ENCODE measurements at regions not wholly inside any gene's neighbourhood (a gene's known extent, or its start where the extent isn't known, plus 50 kb on each side); places are given as distances from the start of the nearest gene placed in this dataset.

DNA sequence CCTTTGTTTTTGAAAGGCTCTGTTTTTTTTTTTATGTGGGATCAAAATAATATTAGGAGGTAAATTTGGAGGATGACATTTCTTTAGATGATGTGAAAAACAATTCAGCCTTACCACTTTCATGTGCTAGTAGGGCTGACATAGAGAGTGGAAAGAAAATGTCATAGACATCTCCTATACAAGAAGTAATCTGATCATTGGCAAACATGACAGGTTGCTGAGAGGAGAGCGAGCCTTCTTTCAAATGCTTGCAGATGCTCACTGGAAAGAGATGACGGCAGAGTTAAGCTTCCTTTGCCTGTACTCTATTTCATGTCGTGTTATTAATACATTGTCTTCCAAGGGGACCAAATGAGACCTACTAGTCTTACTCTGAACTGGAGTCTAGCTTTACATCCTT is 160.1 kb upstream of the DAP start:
- WGBS, 2 experiments (ENCODE audit: insufficient coverage in 2 of 2) = 89 to 95% methylated on average over 3 of the region's 3 CpGs
- H3K36me3 ChIP-seq (ENCODE audit: control insufficient read depth, insufficient read depth, low read length) = no peaks in the 10 kb centered on the region
- no peak overlapping the region for H3K4me3 ChIP-seq (ENCODE audit: extremely low read depth, insufficient read depth, low read length, poor library complexity, severe bottlenecking)
- no peak overlapping the region for H3K27ac ChIP-seq (ENCODE audit: low read depth, low read length, severe bottlenecking)
- no peaks in the 10 kb centered on the region for H3K9me3 ChIP-seq (ENCODE audit: control insufficient read depth, low read length)
- H3K4me1 ChIP-seq (ENCODE audit: control insufficient read depth, insufficient read depth, low read length, poor library complexity, severe bottlenecking) = no peaks in the 10 kb centered on the region

DNA sequence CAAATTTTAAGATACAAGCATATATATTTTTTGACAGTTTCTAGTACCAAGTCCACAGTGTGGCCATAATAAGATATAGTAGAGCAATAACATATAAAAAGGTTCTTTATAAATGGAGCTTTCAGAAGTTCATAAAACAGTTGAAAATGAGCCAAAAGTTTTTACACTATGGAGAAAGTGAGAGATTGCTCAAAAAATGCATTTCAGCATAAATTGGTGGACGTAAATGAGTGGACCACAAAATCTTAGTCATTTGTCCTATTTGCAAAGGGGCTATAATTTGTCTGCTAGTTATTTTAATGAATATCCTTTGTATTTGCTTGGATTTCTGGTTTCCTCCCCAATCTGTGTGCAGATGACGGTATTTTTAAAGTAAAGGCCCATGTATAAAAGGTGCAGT is 159.4 kb upstream of the DAP start:
- H3K36me3 ChIP-seq (ENCODE audit: control insufficient read depth, insufficient read depth, low read length) = no peaks in the 10 kb centered on the region
- no peak overlapping the region for H3K27ac ChIP-seq (ENCODE audit: low read depth, low read length, severe bottlenecking)
- H3K9me3 ChIP-seq (ENCODE audit: control insufficient read depth, low read length) = no peaks in the 10 kb centered on the region
- H3K4me3 ChIP-seq (ENCODE audit: extremely low read depth, insufficient read depth, low read length, poor library complexity, severe bottlenecking) = no peak overlapping the region
- no peaks in the 10 kb centered on the region for H3K4me1 ChIP-seq (ENCODE audit: control insufficient read depth, insufficient read depth, low read length, poor library complexity, severe bottlenecking)
- WGBS, 2 experiments (ENCODE audit: insufficient coverage in 2 of 2) = 67% methylated on average over 1 of the region's 2 CpGs; no CpG with 5 or more reads in 1 of the 2 experiments

DNA sequence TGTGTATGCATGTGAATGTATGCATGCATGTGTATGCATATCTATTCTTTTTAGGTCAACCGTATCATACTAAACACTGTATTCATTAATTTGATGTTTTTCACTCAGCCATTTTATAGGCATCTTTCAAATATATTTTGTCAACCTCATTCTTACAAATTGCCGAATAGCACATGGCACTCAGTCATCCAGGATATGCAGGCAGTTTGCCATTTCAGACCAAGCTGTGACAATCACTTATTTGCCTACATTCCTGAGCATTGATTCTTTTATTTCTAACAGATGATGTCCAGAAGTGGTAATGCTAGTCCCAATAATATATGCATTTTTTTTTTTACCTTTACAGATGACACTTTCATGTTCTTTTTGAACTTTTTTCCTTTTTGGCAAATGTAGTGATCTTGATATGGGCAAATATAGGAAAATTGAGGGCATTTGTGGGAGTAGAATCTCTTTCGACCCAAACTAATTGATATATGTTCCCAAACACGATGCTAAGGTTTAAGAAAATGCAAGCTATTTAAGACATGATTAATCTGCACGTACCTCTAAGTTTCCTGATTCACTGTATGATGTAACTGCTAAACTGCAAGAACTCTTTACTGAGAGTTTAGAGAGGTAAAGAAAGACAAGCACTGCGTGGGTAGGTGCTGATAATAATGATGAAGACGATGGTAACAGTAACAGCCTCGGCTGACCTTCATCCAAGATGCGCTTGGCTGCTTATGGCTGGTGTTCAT is 153.9 kb upstream of the DAP start:
- H3K4me3 ChIP-seq (ENCODE audit: extremely low read depth, insufficient read depth, low read length, poor library complexity, severe bottlenecking) = no peak overlapping the region
- H3K27ac ChIP-seq (ENCODE audit: low read depth, low read length, severe bottlenecking) = no peak overlapping the region
- H3K36me3 ChIP-seq (ENCODE audit: control insufficient read depth, insufficient read depth, low read length) = no peaks in the 10 kb centered on the region
- no peaks in the 10 kb centered on the region for H3K9me3 ChIP-seq (ENCODE audit: control insufficient read depth, low read length)
- H3K4me1 ChIP-seq (ENCODE audit: control insufficient read depth, insufficient read depth, low read length, poor library complexity, severe bottlenecking) = no peaks in the 10 kb centered on the region
- WGBS, 2 experiments (ENCODE audit: insufficient coverage in 2 of 2) = 80 to 82% methylated on average over 8 to 9 of the region's 9 CpGs

DNA sequence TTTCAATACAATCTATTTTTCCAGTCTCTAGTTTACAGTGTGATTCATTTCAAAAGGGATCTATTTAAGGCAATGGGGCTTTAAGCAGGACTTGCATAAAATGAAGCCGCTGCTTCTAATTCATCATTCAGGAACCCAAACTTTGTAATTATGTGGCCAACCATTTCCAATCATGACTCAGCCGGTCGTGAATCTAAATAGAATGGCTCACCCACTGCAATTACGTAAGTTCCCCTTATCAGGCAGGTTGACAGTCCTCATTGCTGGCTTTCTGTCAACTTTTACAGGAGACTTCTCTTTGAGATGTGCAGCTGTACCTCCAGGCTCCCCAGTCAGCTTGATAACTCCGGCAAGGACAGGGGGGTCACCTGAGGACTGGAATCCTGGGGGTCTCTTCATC is 152.8 kb upstream of the DAP start:
- H3K27ac ChIP-seq (ENCODE audit: low read depth, low read length, severe bottlenecking) = no peak overlapping the region
- H3K36me3 ChIP-seq (ENCODE audit: control insufficient read depth, insufficient read depth, low read length) = no peaks in the 10 kb centered on the region
- no peaks in the 10 kb centered on the region for H3K4me1 ChIP-seq (ENCODE audit: control insufficient read depth, insufficient read depth, low read length, poor library complexity, severe bottlenecking)
- WGBS, 2 experiments (ENCODE audit: insufficient coverage in 2 of 2) = 67 to 69% methylated on average over 4 to 5 of the region's 5 CpGs
- no peak overlapping the region for H3K4me3 ChIP-seq (ENCODE audit: extremely low read depth, insufficient read depth, low read length, poor library complexity, severe bottlenecking)
- H3K9me3 ChIP-seq (ENCODE audit: control insufficient read depth, low read length) = no peaks in the 10 kb centered on the region

DNA sequence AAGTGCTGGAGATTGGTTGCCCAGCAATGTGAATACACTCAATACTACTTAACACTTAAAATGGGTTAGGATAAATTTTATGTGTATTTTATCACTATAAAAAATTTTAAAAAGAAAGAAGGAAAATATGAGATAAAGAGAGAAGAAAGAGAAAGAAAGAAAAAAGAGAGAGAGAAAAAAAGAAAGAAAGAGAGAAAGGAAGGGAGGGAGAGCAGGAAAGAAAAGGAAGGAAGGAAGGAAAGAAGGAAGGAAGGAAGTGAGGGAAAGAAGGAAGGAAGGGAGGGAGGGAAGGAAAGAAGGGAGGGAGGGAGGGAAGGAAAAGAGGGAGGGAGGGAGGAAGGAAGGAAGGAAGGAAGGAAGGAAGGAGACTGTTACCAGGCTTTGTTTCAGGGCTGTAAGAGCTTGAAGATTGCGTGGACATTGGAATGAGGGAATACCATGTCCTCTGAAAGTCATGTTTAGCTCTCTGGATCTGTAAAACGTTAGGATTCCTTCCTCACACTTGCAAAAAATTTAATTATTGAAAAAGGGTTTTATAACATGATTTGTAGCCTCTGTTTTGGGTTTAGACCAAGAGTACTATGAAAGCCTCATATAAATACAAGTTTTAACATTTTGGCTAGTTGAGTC is 152.3 kb upstream of the DAP start:
- 80 to 100% methylated on average over 1 to 2 of the region's 2 CpGs for WGBS, 2 experiments (ENCODE audit: insufficient coverage in 2 of 2)
- Histone ChIP-seq H3K9me3 (ENCODE audit: control insufficient read depth, low read length) (no peaks in the 10 kb centered on the region), H3K4me3 (ENCODE audit: extremely low read depth, insufficient read depth, low read length, poor library complexity, severe bottlenecking) (no peak overlapping the region), H3K36me3 (ENCODE audit: control insufficient read depth, insufficient read depth, low read length) (no peaks in the 10 kb centered on the region), H3K4me1 (ENCODE audit: control insufficient read depth, insufficient read depth, low read length, poor library complexity, severe bottlenecking) (no peaks in the 10 kb centered on the region), H3K27ac (ENCODE audit: low read depth, low read length, severe bottlenecking) (no peak overlapping the region)

DNA sequence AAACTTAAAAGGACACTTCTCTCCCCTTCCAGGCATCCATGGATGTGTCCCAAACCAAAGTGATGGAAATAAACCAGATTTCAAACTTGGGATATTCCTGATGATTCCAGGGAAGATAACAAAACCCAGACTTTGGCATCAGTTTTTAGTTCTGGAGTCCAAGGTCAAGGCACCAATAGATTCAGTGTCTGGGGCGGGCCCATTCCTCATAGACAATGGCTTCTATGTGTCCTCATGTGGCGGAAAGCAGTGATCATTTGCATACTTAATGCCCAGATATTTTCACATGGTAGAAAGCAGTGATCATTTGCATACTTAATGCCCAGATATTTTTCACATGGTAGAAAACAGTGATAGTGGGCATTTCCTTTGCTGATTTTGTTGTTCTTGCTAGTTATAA is 151.4 kb upstream of the DAP start:
- WGBS, 2 experiments (ENCODE audit: insufficient coverage in 2 of 2) = 83 to 89% methylated on average over 1 of the region's 2 CpGs
- H3K36me3 ChIP-seq (ENCODE audit: control insufficient read depth, insufficient read depth, low read length) = no peaks in the 10 kb centered on the region
- no peaks in the 10 kb centered on the region for H3K4me1 ChIP-seq (ENCODE audit: control insufficient read depth, insufficient read depth, low read length, poor library complexity, severe bottlenecking)
- no peaks in the 10 kb centered on the region for H3K9me3 ChIP-seq (ENCODE audit: control insufficient read depth, low read length)
- no peak overlapping the region for H3K27ac ChIP-seq (ENCODE audit: low read depth, low read length, severe bottlenecking)
- no peak overlapping the region for H3K4me3 ChIP-seq (ENCODE audit: extremely low read depth, insufficient read depth, low read length, poor library complexity, severe bottlenecking)

DNA sequence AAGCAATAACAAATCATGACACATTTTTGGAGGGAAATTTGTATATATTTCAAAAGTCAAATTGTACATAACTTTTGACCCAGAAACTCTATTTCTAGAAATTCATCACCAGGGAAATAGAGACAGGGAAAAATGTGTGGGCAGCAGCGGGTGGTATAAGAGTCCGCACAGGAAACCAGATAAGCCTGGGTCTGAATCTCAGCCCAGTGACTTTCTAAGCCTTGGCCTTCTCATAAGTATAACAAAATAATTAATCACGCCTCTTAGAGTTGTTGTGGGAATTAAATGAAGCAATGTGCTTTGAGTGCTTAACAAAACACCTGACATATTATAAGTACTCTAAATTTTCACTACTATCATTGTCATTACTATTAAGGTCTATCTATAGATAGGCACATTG is 149.2 kb upstream of the DAP start:
- no peaks in the 10 kb centered on the region for H3K9me3 ChIP-seq (ENCODE audit: control insufficient read depth, low read length)
- H3K4me1 ChIP-seq (ENCODE audit: control insufficient read depth, insufficient read depth, low read length, poor library complexity, severe bottlenecking) = no peaks in the 10 kb centered on the region
- no peak overlapping the region for H3K4me3 ChIP-seq (ENCODE audit: extremely low read depth, insufficient read depth, low read length, poor library complexity, severe bottlenecking)
- no peak overlapping the region for H3K27ac ChIP-seq (ENCODE audit: low read depth, low read length, severe bottlenecking)
- WGBS, 2 experiments (ENCODE audit: insufficient coverage in 2 of 2) = no CpG with 5 or more reads among the region's 3 CpGs
- no peaks in the 10 kb centered on the region for H3K36me3 ChIP-seq (ENCODE audit: control insufficient read depth, insufficient read depth, low read length)

DNA sequence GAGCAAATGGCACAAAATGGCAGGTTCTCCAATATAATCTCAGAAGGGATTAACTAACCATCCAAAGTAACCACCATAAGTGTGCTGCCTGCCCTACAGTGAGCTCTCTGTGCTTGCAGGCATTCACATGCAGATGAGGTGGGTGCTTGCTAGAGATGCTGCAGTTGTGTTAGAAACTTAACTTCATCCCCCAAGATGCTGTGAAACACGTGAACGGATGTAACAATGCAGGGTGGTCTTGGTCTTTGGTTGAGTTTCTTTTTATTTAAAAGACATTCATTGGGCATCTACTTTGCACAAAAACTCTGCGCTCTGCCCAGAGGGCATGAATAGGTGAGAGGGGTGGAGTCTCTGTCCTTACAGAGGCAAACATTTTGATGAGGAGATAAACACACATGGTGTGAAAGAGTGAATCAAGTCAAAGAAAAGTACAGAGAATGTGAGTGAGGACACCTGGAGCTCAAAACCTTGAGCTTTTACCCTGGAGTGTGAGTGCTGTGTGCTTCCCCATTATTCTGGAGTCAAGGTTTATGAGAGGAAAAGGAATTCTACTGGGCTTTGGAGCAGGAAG is 143.9 kb upstream of the DAP start:
- peaks cover 28% of the 10 kb centered on the region for H3K4me1 ChIP-seq (ENCODE audit: control insufficient read depth, insufficient read depth, low read length, poor library complexity, severe bottlenecking)
- 100% methylated on average over 1 of the region's 3 CpGs; no CpG with 5 or more reads in 1 of the 2 experiments for WGBS, 2 experiments (ENCODE audit: insufficient coverage in 2 of 2)
- no peaks in the 10 kb centered on the region for H3K36me3 ChIP-seq (ENCODE audit: control insufficient read depth, insufficient read depth, low read length)
- H3K4me3 ChIP-seq (ENCODE audit: extremely low read depth, insufficient read depth, low read length, poor library complexity, severe bottlenecking) = no peak overlapping the region
- no peak overlapping the region for H3K27ac ChIP-seq (ENCODE audit: low read depth, low read length, severe bottlenecking)
- H3K9me3 ChIP-seq (ENCODE audit: control insufficient read depth, low read length) = no peaks in the 10 kb centered on the region

DNA sequence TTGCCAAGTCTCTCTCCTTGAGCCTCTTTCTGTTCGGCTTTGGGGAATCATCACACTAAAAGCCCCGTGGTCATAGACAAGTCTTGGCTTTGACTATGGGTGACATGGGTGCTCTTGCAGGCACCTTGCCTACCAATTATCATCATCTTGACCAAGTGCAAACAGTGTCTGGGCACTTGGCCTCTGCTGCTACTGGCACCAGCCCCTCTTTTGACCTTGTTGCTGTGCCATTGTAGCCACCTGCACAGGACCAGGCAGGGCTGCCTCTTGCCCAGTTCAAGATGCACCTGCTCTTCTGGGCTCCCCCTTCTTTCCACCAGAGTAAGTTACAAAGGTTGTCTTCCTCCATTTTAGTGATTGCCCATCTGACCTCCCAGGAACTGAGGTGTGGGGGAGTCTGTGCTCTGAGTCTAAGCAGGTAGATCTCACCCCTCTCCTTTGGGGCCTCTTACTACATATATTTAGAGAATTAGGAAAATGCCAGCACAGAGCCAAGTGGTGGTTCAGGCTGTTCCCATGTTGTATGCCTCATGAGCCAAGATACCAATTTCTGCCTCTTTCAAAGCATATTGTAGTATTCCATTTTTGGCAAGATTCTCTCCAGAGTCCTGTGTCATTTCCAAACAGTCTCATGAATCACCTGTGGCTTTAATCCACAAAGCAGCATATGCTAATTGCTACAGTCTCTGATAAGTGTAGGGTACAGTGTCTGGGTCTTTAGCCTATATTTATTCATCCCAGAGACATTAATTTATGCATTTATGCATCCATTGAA is 142.9 kb upstream of the DAP start:
- WGBS, 2 experiments (ENCODE audit: insufficient coverage in 2 of 2) = 88 to 100% methylated on average over 1 to 2 of the region's 2 CpGs
- Histone ChIP-seq H3K36me3 (ENCODE audit: control insufficient read depth, insufficient read depth, low read length) (no peaks in the 10 kb centered on the region), H3K27ac (ENCODE audit: low read depth, low read length, severe bottlenecking) (no peak overlapping the region), H3K4me1 (ENCODE audit: control insufficient read depth, insufficient read depth, low read length, poor library complexity, severe bottlenecking) (peaks cover 30% of the 10 kb centered on the region), H3K4me3 (ENCODE audit: extremely low read depth, insufficient read depth, low read length, poor library complexity, severe bottlenecking) (no peak overlapping the region), H3K9me3 (ENCODE audit: control insufficient read depth, low read length) (no peaks in the 10 kb centered on the region)

DNA sequence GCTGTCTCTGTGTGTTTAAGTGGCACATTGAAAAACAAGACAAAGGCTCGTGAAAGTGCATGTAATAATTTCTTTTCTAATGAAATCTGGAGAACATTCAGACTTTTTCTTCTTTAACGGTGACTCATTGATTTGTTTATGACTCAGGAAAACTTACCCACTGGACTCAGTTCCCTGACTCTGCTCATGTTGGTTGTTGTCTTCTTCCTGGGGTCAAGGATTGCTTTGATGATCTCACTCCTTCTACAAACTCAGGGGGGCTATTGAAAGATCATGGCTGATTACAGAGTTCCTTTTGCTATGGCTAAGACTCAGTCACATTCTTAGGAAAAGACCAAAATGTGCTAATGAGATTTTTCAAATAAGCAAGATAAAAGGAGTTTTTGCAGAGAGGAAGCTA is 141.1 kb upstream of the DAP start:
- Histone ChIP-seq H3K27ac (ENCODE audit: low read depth, low read length, severe bottlenecking) (peak overlapping the region; percentile 47), H3K4me1 (ENCODE audit: control insufficient read depth, insufficient read depth, low read length, poor library complexity, severe bottlenecking) (peaks cover 30% of the 10 kb centered on the region), H3K9me3 (ENCODE audit: control insufficient read depth, low read length) (no peaks in the 10 kb centered on the region), H3K36me3 (ENCODE audit: control insufficient read depth, insufficient read depth, low read length) (no peaks in the 10 kb centered on the region), H3K4me3 (ENCODE audit: extremely low read depth, insufficient read depth, low read length, poor library complexity, severe bottlenecking) (no peak overlapping the region)
- WGBS, 2 experiments (ENCODE audit: insufficient coverage in 2 of 2) = 74% methylated on average over 2 of the region's 2 CpGs; no CpG with 5 or more reads in 1 of the 2 experiments

Data from mesodermal cell (in vitro differentiated cells).